ENCODE measurements at regions not wholly inside any gene's neighbourhood (a gene's known extent, or its start where the extent isn't known, plus 50 kb on each side); places are given as distances from the start of the nearest gene placed in this dataset.

DNA sequence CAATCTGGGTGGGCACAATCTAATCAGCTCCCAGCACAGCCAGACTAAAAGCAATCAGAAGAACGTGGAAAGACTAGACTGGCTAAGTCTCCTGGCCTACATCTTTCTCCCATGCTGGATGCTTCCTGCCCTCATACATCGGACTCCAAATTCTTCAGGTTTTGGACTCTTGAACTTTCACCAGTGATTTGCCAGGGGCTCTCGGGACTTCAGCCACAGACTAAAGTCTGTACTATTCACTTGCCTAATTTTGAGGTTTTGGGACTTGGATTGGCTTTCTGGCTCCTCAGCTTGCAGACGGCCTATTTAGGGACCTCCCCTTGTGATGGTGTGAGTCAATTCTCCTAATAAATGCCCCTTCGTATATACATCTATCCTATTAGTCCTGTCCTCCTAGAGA, 66.6 kb upstream of the SOX21 start:
- no peak for DNase-seq (ENCODE audit: low read depth)
- TF ChIP-seq, protein P1, sequence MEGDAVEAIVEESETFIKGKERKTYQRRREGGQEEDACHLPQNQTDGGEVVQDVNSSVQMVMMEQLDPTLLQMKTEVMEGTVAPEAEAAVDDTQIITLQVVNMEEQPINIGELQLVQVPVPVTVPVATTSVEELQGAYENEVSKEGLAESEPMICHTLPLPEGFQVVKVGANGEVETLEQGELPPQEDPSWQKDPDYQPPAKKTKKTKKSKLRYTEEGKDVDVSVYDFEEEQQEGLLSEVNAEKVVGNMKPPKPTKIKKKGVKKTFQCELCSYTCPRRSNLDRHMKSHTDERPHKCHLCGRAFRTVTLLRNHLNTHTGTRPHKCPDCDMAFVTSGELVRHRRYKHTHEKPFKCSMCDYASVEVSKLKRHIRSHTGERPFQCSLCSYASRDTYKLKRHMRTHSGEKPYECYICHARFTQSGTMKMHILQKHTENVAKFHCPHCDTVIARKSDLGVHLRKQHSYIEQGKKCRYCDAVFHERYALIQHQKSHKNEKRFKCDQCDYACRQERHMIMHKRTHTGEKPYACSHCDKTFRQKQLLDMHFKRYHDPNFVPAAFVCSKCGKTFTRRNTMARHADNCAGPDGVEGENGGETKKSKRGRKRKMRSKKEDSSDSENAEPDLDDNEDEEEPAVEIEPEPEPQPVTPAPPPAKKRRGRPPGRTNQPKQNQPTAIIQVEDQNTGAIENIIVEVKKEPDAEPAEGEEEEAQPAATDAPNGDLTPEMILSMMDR (conservative IDR thresholded peaks at IDR 0.05; ENCODE audit: low read depth, low read length): no peak
- H3K4me3 ChIP-seq (ENCODE audit: low read depth, low read length): no peak overlapping the region

DNA sequence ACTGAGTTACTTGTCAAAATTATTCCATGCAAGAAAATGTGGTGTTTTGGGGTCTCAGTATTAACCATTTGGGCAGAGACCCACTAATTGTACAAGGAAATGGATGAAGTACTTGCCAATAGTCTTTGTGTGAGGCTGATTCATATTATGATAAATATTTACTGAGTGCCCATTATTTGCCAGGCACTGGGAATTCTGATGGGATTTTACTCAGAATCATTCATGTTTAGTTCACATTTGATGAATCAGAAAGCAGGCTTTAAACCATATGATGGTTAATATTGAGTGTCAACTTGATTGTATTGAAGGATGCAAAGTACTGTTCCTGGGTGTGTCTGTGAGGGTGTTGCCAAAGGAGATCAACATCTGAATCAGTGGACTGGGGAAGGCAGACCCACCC, 66.2 kb upstream of the SOX21 start:
- DNase-seq (ENCODE audit: low read depth): no peak
- no peak overlapping the region for H3K4me3 ChIP-seq (ENCODE audit: low read depth, low read length)
- TF ChIP-seq, protein P1 (conservative IDR thresholded peaks at IDR 0.05; ENCODE audit: low read depth, low read length): no peak

DNA sequence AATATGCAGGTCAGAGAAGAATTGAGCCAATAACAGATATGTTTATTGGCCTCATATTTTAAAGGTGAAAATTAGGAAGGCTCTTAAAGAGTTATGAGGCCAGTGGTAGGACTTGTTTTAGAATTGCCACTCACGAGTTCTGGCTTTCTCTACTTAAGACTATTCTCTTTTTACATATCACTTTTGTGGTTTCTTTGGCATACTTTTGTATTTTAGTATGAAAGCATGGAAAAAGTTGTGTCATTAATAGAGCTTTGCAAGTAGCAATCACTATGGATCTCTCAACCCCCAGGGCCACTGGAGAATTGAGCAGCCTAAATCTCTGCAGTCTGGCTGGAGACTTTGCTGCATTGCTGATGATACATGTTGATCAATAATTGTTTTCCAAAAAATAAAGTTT, 64.6 kb upstream of the SOX21 start:
- no peak for DNase-seq (ENCODE audit: low read depth)
- TF ChIP-seq, protein P1 (conservative IDR thresholded peaks at IDR 0.05; ENCODE audit: low read depth, low read length): no peak
- H3K4me3 ChIP-seq (ENCODE audit: low read depth, low read length): no peak overlapping the region

DNA sequence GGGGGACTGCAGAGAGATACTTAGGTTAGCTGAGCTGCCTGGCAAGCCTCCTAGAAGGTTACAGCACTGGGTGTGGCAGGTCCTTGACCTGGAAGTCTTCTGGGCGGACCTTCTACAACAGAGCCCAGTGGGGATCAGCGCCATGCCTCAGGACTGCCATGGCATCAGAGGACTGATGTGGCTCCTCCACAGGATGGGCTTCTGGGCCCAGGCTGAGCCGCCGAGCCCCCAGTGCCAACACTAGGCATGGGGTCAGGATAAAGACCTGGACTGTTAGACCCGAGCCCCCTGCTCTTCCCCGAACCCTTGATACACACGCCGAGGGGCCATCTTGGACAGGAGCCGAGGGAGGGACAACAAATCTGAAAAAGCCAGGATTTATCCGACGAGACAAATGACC, 64.0 kb upstream of the SOX21 start:
- H3K4me3 ChIP-seq (ENCODE audit: low read depth, low read length): no peak overlapping the region
- DNase-seq (ENCODE audit: low read depth): no peak
- TF ChIP-seq, protein P1 (conservative IDR thresholded peaks at IDR 0.05; ENCODE audit: low read depth, low read length): no peak

DNA sequence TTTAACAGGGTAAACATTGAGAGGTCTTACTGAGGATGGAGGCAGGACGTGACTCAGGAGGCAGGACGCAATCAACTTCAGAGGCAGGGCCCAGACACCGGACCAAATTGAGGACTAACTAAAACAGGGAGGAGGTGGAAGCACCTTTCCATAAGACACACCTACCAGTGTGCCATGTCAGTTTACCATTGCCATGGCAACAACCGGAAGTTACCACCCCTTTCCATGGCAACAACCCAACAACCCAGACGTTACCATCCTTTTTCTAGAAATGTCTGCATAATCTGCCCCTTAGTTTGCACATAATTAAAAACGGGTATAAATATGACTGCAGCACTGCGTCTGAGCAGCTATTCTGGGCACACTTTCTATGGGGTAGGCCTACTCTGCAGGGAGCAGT, 53.5 kb upstream of the SOX21 start:
- TF ChIP-seq, protein P1 (conservative IDR thresholded peaks at IDR 0.05; ENCODE audit: low read depth, low read length): no peak
- no peak for DNase-seq (ENCODE audit: low read depth)
- H3K4me3 ChIP-seq (ENCODE audit: low read depth, low read length): no peak overlapping the region

DNA sequence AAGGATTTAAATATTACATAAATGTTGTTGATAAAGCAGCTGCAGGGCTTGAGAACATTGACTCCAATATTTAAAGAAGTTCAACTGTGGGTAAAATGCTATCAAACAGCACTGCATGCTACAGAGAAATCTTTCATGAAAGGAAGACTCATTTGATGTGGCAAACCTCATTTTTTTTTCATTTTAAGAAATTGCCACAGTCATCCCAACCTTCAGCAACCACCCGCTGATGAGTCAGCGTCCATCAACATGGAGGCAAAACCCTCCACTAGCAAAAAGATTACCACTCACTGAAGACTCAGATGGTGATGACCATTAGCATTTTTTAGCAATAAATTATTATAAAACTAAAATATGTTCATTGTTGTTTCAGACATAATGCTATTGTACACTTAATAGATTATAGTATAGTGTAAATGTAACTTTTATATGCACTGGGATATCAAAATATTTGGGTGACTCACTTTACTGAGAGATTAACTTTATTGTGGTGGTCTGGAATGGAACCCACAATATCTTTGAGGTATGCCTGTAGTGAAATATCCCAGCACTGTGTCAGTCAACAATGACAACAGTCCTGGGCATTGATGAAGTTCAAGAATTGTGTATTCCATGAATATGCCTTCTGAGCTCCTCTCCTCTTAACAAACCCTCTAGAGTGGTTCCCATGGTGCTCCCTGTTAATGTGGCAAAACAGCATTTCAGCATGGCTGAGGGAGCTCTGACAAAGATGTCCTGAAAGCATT, 52.4 kb upstream of the SOX21 start:
- DNase-seq (ENCODE audit: low read depth): no peak
- TF ChIP-seq, protein P1 (conservative IDR thresholded peaks at IDR 0.05; ENCODE audit: low read depth, low read length): no peak
- no peak overlapping the region for H3K4me3 ChIP-seq (ENCODE audit: low read depth, low read length)

Data from epithelial cell of proximal tubule (primary cell).